Motor neuron (in vitro differentiated cells): ENCODE measurements at regions not wholly inside any gene's neighbourhood (a gene's known extent, or its start where the extent isn't known, plus 50 kb on each side); places are given as distances from the start of the nearest gene placed in this dataset.

Experiments used
- ATAC-seq, 8 experiments: fragments of 200-7000 bp; cut with Tn5 transposase; replicated peaks in 6 of 8; 2 replicates each; pipeline ENCODE4 v1.8.0; 2021; ENCODE audit warnings: mild to moderate bottlenecking in 8 of 8, moderate library complexity in 8 of 8
- H3K27ac ChIP-seq, 2 donors: fragments of 250-450 bp; sonication (Bioruptor Pico); 2 replicates each; pipeline ENCODE4 v1.9.0; 2021; ENCODE audit warnings: antibody characterized with exemption in 2 of 2, mild to moderate bottlenecking in 2 of 2, moderate library complexity in 1 of 2
- H3K4me1 ChIP-seq, 2 donors: fragments of 250-450 bp; sonication (Bioruptor Pico); replicated peaks in 1 of 2; 2 replicates each; pipeline ENCODE4 v1.6.1; 2021; ENCODE audit warnings: antibody characterized with exemption in 2 of 2, mild to moderate bottlenecking in 2 of 2, moderate library complexity in 1 of 2
- H3K4me3 ChIP-seq, 5 donors: fragments of 250-450 bp; sonication (Bioruptor Pico); 2 replicates each; pipeline ENCODE4 v1.9.0; 2021; ENCODE audit warnings: antibody characterized with exemption in 5 of 5, mild to moderate bottlenecking in 5 of 5, moderate library complexity in 4 of 5
- WGBS, 10 experiments: fragments of 450-650 bp; shearing (Covaris generic); methylation state at CpG; one replicate each; pipeline ENCODE4 v1.0.0; 2022; 5-methylcytosine and 5-hydroxymethylcytosine counted together
- in situ Hi-C, 9 experiments: fragments of 400-800 bp; cut with MboI; loops; one replicate each; pipeline ENCODE4 v1.15.0; 2021; ENCODE audit warnings: low sequenced_read_pairs in 9 of 9, low pct_unique_long_range_greater_than_20kb in 2 of 9; ENCODE audit not compliant: unreplicated experiment in 9 of 9

GRCh38 chr13:75915066-75915465 lies 278.9 kb downstream of the LMO7 start:
- Histone ChIP-seq H3K4me1 (no peaks in the 10 kb centered on the region), H3K27ac (no peak overlapping the region), H3K4me3 (no peak overlapping the region)
- no peak for ATAC-seq
- in situ Hi-C loops, result no loop called here

- in situ Hi-C loops, result no loop called here
- H3K4me1 ChIP-seq, result no peaks in the 10 kb centered on the region
- no peak for ATAC-seq
- H3K27ac ChIP-seq, result no peak overlapping the region
- 12 to 94% (median 78%) methylated on average over 2 to 5 of the region's 5 CpGs for WGBS, 10 experiments
- no peak overlapping the region for H3K4me3 ChIP-seq
Observed at GRCh38 chr13:75913925-75914324, 277.8 kb downstream of the LMO7 start.

GRCh38 chr13:75910591-75910990 lies 274.5 kb downstream of the LMO7 start:
- H3K4me3 ChIP-seq, result no peak overlapping the region
- peaks cover 0 to 2% of the 10 kb centered on the region in 2 donors for H3K4me1 ChIP-seq
- no peak for ATAC-seq
- no peak overlapping the region for H3K27ac ChIP-seq
- in situ Hi-C loops, result no loop called here
- WGBS, 10 experiments, result 0 to 100% (median 89%) methylated on average over 1 to 2 of the region's 2 CpGs; no CpG with 5 or more reads in 5 of the 10 experiments
